ENCODE measurements at regions not wholly inside any gene's neighbourhood (a gene's known extent, or its start where the extent isn't known, plus 50 kb on each side); places are given as distances from the start of the nearest gene placed in this dataset.

DNA sequence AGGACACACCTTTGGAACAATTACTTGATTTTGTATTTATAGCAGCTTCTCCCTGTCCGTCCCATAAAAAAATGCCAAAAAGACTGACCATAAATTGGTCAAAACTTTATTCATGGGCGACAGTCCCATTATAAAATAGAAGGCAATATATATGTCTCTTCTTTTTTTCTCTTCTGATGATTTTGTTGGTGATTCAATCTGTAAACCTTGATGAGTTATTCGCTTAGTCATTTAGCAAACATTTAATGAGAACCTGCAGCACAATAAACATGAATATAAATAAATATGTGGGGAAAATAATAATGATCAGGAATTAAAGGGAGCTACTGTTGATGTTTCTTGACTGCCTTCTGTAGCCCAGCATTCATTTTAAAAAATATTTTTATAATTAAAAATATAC is 356.4 kb upstream of the ACTBL2 start:
- TF ChIP-seq GATA1 (IDR thresholded peaks at IDR 0.05; ENCODE audit: low read depth, low read length): no peak
- TF ChIP-seq POLR2A (IDR thresholded peaks at IDR 0.05; ENCODE audit: low read length): no peak
- no peak for DNase-seq

DNA sequence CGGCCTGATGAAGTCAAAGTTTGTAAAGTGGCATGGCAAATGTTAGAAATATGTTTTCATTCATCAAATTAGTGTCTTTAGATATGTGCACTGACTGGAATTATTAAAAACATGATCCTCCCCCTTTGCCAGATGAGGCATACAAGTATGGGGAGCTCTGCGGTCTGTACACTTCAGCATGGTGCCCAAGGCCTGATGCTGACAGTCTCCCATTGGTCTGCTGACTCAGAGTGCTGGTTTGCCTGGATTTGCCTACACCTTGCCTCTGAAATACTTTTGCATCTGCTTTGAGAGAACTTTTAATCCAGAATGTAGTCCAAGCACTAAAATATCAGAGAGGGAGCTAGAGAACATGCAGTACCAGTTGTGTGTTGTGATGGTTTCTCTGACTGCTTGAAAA is 354.3 kb upstream of the ACTBL2 start:
- TF ChIP-seq POLR2A (IDR thresholded peaks at IDR 0.05; ENCODE audit: low read length) (no peak), GATA1 (IDR thresholded peaks at IDR 0.05; ENCODE audit: low read depth, low read length) (no peak)
- DNase-seq: no peak

- no peak for DNase-seq
- TF ChIP-seq POLR2A (IDR thresholded peaks at IDR 0.05; ENCODE audit: low read length): no peak
- no peak for TF ChIP-seq GATA1 (IDR thresholded peaks at IDR 0.05; ENCODE audit: low read depth, low read length)
These were observed 353.7 kb upstream of the ACTBL2 start for GRCh38 chr5:57836331-57836730.

- DNase-seq: no peak
These were observed 352.4 kb upstream of the ACTBL2 start for GRCh38 chr5:57834829-57835608.

GRCh38 chr5:57833489-57833888 is 350.9 kb upstream of the ACTBL2 start:
- no peak for DNase-seq
- no peak for TF ChIP-seq POLR2A (IDR thresholded peaks at IDR 0.05; ENCODE audit: low read length)
- no peak for TF ChIP-seq GATA1 (IDR thresholded peaks at IDR 0.05; ENCODE audit: low read depth, low read length)

More at GRCh38 chr5:57834829-57835608, 352.4 kb upstream of the ACTBL2 start:
- TF ChIP-seq GATA1 (IDR thresholded peaks at IDR 0.05; ENCODE audit: low read depth, low read length): no peak
- no peak for TF ChIP-seq POLR2A (IDR thresholded peaks at IDR 0.05; ENCODE audit: low read length)

- TF ChIP-seq GATA1 (IDR thresholded peaks at IDR 0.05; ENCODE audit: low read depth, low read length): no peak
- TF ChIP-seq POLR2A (IDR thresholded peaks at IDR 0.05; ENCODE audit: low read length): no peak
- DNase-seq: no peak
These were observed 350.3 kb upstream of the ACTBL2 start for GRCh38 chr5:57832875-57833274.

GRCh38 chr5:57831932-57832331 is 349.3 kb upstream of the ACTBL2 start:
- TF ChIP-seq POLR2A (IDR thresholded peaks at IDR 0.05; ENCODE audit: low read length) (no peak), GATA1 (IDR thresholded peaks at IDR 0.05; ENCODE audit: low read depth, low read length) (no peak)

DNA sequence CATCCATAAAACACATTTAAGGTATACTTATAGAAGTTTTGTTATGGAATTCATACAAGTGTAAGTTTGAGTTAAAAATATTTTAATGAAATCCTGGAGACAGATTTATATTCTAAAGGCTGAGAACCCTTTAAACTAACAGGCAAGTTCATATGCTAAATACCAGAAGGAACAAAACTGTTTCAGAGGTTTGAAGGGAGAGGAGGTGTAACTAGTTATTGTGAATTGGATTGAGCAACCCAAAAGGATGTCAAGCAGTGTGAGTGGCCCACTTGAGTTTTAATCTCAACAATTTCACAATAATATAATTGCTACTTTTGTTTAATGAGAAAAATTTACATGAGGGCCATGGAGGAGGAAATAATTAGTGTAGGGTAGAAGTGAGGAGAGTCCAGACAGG is 348.5 kb upstream of the ACTBL2 start:
- TF ChIP-seq GATA1 (IDR thresholded peaks at IDR 0.05; ENCODE audit: low read depth, low read length): no peak
- TF ChIP-seq POLR2A (IDR thresholded peaks at IDR 0.05; ENCODE audit: low read length): no peak
- no peak for DNase-seq

More at GRCh38 chr5:57831932-57832331, 349.3 kb upstream of the ACTBL2 start:
- DNase-seq: no peak

DNA sequence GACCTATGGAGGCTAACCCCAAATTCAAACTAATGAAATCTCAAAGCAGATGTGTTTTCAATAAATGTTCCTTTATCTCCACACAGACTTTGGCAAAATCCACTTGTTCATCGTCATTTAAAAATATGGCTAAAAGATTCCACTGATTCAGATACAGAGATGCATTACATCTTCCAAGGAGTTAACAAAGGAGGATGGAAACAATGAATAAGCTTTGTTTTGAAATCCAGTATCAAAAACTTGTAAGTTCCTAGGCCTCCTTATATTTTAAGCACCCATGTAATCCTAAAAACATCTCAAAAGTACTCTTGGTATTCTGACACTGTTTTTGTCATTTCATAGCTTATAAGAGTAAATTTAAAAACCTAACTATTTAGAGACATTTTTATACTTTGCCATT is 345.6 kb upstream of the ACTBL2 start:
- TF ChIP-seq GATA1 (IDR thresholded peaks at IDR 0.05; ENCODE audit: low read depth, low read length) (no peak), POLR2A (IDR thresholded peaks at IDR 0.05; ENCODE audit: low read length) (no peak)
- DNase-seq: no peak

- DNase-seq: no peak
- TF ChIP-seq POLR2A (IDR thresholded peaks at IDR 0.05; ENCODE audit: low read length) (no peak), GATA1 (IDR thresholded peaks at IDR 0.05; ENCODE audit: low read depth, low read length) (no peak)
These were observed 342.5 kb upstream of the ACTBL2 start for GRCh38 chr5:57825031-57825686.

- TF ChIP-seq POLR2A (IDR thresholded peaks at IDR 0.05; ENCODE audit: low read length) (no peak), GATA1 (IDR thresholded peaks at IDR 0.05; ENCODE audit: low read depth, low read length) (no peak)
These were observed 342.0 kb upstream of the ACTBL2 start for GRCh38 chr5:57824623-57825022.

GRCh38 chr5:57824047-57824446 is 341.4 kb upstream of the ACTBL2 start:
- no peak for DNase-seq
- TF ChIP-seq POLR2A (IDR thresholded peaks at IDR 0.05; ENCODE audit: low read length) (no peak), GATA1 (IDR thresholded peaks at IDR 0.05; ENCODE audit: low read depth, low read length) (no peak)

More at GRCh38 chr5:57824623-57825022, 342.0 kb upstream of the ACTBL2 start:
- DNase-seq: no peak

DNA sequence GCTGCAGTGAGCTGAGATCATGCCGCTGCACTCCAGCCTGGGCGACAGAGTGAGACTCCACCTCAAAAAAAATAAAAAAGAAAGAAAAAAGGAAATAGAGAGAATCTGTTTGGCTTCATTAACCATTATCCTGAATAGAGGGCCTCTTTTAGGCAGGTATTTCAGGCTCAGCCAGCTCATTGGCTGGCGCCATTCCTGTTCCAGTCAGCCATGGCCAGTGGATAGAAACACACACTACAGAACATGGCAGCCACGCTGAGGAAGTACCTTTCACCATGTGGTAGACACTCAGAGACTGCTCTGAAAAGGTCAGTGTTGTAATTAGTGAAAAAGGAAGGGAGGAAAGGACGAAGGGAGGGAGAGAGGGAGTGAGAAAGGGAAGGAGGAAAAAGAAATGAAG is 340.0 kb upstream of the ACTBL2 start:
- no peak for TF ChIP-seq POLR2A (IDR thresholded peaks at IDR 0.05; ENCODE audit: low read length)
- no peak for TF ChIP-seq GATA1 (IDR thresholded peaks at IDR 0.05; ENCODE audit: low read depth, low read length)
- no peak for DNase-seq

DNA sequence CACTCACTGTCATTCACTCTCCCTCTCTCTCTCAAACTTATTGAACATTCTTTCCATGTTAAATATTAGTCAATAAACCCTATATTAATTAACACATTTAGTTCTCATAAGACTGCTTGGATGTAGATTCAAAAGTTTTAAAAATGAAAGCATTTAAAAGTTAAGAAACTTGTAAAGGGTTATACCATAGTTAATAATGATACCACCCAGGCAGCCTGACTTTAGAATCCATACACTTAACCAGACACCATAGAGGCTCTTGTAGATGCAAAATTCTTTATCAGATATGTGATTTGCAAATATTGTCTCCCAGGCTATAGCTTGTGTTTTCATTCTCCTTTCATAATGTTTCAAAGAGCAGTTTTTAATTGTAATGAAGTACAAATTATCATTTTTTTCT is 335.8 kb upstream of the ACTBL2 start:
- no peak for DNase-seq

GRCh38 chr5:57817924-57818323 is 335.3 kb upstream of the ACTBL2 start:
- TF ChIP-seq GATA1 (IDR thresholded peaks at IDR 0.05; ENCODE audit: low read depth, low read length): no peak
- TF ChIP-seq POLR2A (IDR thresholded peaks at IDR 0.05; ENCODE audit: low read length): no peak
- no peak for DNase-seq

More for the DNA sequence above, 335.8 kb upstream of the ACTBL2 start:
- TF ChIP-seq GATA1 (IDR thresholded peaks at IDR 0.05; ENCODE audit: low read depth, low read length) (no peak), POLR2A (IDR thresholded peaks at IDR 0.05; ENCODE audit: low read length) (no peak)
